Panc1 (cell line): ENCODE measurements at regions not wholly inside any gene's neighbourhood (a gene's known extent, or its start where the extent isn't known, plus 50 kb on each side); places are given as distances from the start of the nearest gene placed in this dataset.

Source experiments
- ATAC-seq: fragments of 200-7000 bp; cut with Tn5 transposase; 2 replicates; pipeline ENCODE4 v1.9.1; 2020; ENCODE audit warnings: mild to moderate bottlenecking, moderate library complexity
- BruUV-seq: library from RNA; stranded (reverse); fragments of 400-500 nt; replicated peaks from 2 replicates; lab custom pipeline; 2021; lab: Mats Ljungman, UMichigan
- CTCF ChIA-PET: fragments of 300-600 bp; sonication (Branson Sonifier 250); formaldehyde crosslinking; loops from one replicate; lab custom pipeline; 2022; ENCODE audit warnings: antibody characterized with exemption; lab: Charles Lee
- POLR2A ChIA-PET: fragments of 300-600 bp; sonication (Branson Sonifier 250); formaldehyde crosslinking; loops from one replicate; lab custom pipeline; 2022; ENCODE audit warnings: antibody characterized with exemption; lab: Charles Lee
- DNase-seq: peaks from one replicate; pipeline ENCODE4 v3.0.0-alpha.2; 2010; ENCODE audit warnings: low read depth, low spot score
- H3K27ac ChIP-seq: 2 replicates; pipeline ENCODE4 v1.5.1; 2011; ENCODE audit warnings: mild to moderate bottlenecking, low read length, inconsistent platforms
- H3K27me3 ChIP-seq: fragments of 200-500 bp; sonication (Bioruptor generic); 2 replicates; pipeline ENCODE4 v1.6.0; 2014; ENCODE audit warnings: low read length, inconsistent platforms; ENCODE audit not compliant: control insufficient read depth, insufficient read depth
- H3K36me3 ChIP-seq: fragments of 200-500 bp; sonication (Bioruptor generic); 2 replicates; pipeline ENCODE4 v1.5.1; 2014; ENCODE audit warnings: inconsistent platforms, mild to moderate bottlenecking, low read length, moderate library complexity; ENCODE audit not compliant: control insufficient read depth, insufficient read depth
- H3K4me1 ChIP-seq: 2 replicates; pipeline ENCODE4 v1.5.1; 2011; ENCODE audit warnings: inconsistent platforms, mild to moderate bottlenecking, low read length, moderate library complexity; ENCODE audit not compliant: control insufficient read depth, insufficient read depth
- H3K4me3 ChIP-seq, 2 experiments: 2 replicates each; pipeline ENCODE4 v1.5.1; 2011 to 2012; ENCODE audit warnings: low read depth in 2 of 2, low read length in 2 of 2, mild to moderate bottlenecking in 2 of 2, inconsistent platforms in 1 of 2, moderate library complexity in 1 of 2
- H3K9me3 ChIP-seq: fragments of 200-500 bp; sonication (Bioruptor generic); 2 replicates; pipeline ENCODE4 v1.5.1; 2014; ENCODE audit warnings: low read depth, mild to moderate bottlenecking, inconsistent platforms, low read length, moderate library complexity; ENCODE audit not compliant: control insufficient read depth, insufficient read depth
- CTCF ChIP-seq: fragments of 450-650 bp; IDR thresholded peaks from 2 replicates; pipeline ENCODE4 v1.5.1; 2017; ENCODE audit warnings: mild to moderate bottlenecking
- POLR2AphosphoS5 ChIP-seq: IDR thresholded peaks from 2 replicates; pipeline ENCODE4 v1.6.1; 2012; ENCODE audit warnings: mild to moderate bottlenecking, low read depth, low read length, moderate library complexity
- REST ChIP-seq, 2 experiments: IDR thresholded peaks; 2 replicates each; pipeline ENCODE4 v1.6.1; 2011 to 2012; ENCODE audit warnings: low read depth in 2 of 2, control low read depth in 1 of 2, low read length in 1 of 2, mild to moderate bottlenecking in 1 of 2, moderate library complexity in 1 of 2; ENCODE audit not compliant: insufficient read depth in 1 of 2
- SIN3A ChIP-seq: IDR thresholded peaks from 2 replicates; pipeline ENCODE4 v1.6.1; 2012; ENCODE audit warnings: low read depth, mild to moderate bottlenecking, low read length, moderate library complexity, borderline replicate concordance; ENCODE audit not compliant: insufficient read depth
- TCF7L2 ChIP-seq: IDR thresholded peaks from 2 replicates; pipeline ENCODE4 v1.6.1; 2011; ENCODE audit warnings: mild to moderate bottlenecking, low read depth, low read length, inconsistent platforms
- in situ Hi-C: cut with HindIII; loops from 2 replicates; pipeline ENCODE4 v1.10.0; 2016; ENCODE audit warnings: low sequenced_read_pairs, low pct_unique_long_range_greater_than_20kb
- intact Hi-C: fragments of 100-400 bp; cut with micrococcal nuclease; formaldehyde crosslinking; loops from one replicate; pipeline ENCODE4 v1.10.0; 2022; ENCODE audit not compliant: unreplicated experiment

GRCh38 chr18:42564761-42565160 lies 550.7 kb downstream of the RIT2 start:
- no peak for ATAC-seq

GRCh38 chr18:42568773-42569172 lies 546.7 kb downstream of the RIT2 start:
- Histone ChIP-seq H3K36me3 (no peaks in the 10 kb centered on the region), H3K9me3 (no peaks in the 10 kb centered on the region), H3K4me3 (no peak overlapping the region), H3K27me3 (no peaks in the 10 kb centered on the region), H3K4me1 (no peaks in the 10 kb centered on the region), H3K27ac (no peak overlapping the region)
- ATAC-seq: no peak
- no peak for TF ChIP-seq REST (IDR thresholded peaks at IDR 0.05; ENCODE audit: insufficient read depth in 1 of 2, low read depth in 2 of 2, low read length in 1 of 2)
- TF ChIP-seq SIN3A: no peak
- TF ChIP-seq TCF7L2: no peak
- TF ChIP-seq POLR2AphosphoS5: no peak
- TF ChIP-seq CTCF: no peak
- intact Hi-C loops (no loop called here), in situ Hi-C loops (no loop called here)
- no TSS peak for BruUV-seq
- DNase-seq: no peak
- ChIA-PET CTCF (no interaction called here), POLR2A (no interaction called here)

More at GRCh38 chr18:42564761-42565160, 550.7 kb downstream of the RIT2 start:
- H3K27me3 ChIP-seq: no peaks in the 10 kb centered on the region
- CTCF ChIA-PET: no interaction called here
- TF ChIP-seq REST (IDR thresholded peaks at IDR 0.05; ENCODE audit: insufficient read depth in 1 of 2, low read depth in 2 of 2, low read length in 1 of 2): no peak
- no peak for TF ChIP-seq CTCF
- no peak for TF ChIP-seq POLR2AphosphoS5
- no peak for TF ChIP-seq TCF7L2
- TF ChIP-seq SIN3A: no peak
- DNase-seq: no peak
- in situ Hi-C loops (no loop called here), intact Hi-C loops (no loop called here)
- no peaks in the 10 kb centered on the region for H3K4me1 ChIP-seq
- H3K4me3 ChIP-seq: no peak overlapping the region
- POLR2A ChIA-PET: no interaction called here
- H3K27ac ChIP-seq: no peak overlapping the region
- no peaks in the 10 kb centered on the region for H3K9me3 ChIP-seq
- no TSS peak for BruUV-seq
- H3K36me3 ChIP-seq: no peaks in the 10 kb centered on the region
